ENCODE measurements at regions not wholly inside any gene's neighbourhood (a gene's known extent, or its start where the extent isn't known, plus 50 kb on each side); places are given as distances from the start of the nearest gene placed in this dataset.

DNA sequence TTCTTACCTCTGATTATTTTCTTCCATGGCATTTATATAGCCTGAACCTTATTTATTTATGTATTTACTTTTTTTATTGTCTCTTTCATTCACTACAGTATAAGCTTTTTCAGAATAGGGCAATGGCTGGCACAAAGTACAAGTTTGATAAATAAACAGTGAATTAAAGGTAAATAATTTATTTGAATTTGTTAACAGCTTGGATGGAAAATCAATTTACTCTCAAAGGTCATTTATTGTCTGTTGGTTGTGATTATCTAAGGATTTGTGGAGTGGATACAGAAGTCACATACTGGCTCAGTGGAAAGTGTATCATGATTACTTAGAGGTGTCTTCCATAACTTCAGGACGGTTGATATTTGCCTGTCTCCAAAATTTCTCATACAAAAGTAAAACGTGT, 2472.9 kb downstream of the PCDH7 start:
- TF ChIP-seq EZH2 (IDR thresholded peaks at IDR 0.05; ENCODE audit: borderline replicate concordance, low read depth, low read length, poor library complexity, severe bottlenecking) = no peak
- TF ChIP-seq, protein P1, sequence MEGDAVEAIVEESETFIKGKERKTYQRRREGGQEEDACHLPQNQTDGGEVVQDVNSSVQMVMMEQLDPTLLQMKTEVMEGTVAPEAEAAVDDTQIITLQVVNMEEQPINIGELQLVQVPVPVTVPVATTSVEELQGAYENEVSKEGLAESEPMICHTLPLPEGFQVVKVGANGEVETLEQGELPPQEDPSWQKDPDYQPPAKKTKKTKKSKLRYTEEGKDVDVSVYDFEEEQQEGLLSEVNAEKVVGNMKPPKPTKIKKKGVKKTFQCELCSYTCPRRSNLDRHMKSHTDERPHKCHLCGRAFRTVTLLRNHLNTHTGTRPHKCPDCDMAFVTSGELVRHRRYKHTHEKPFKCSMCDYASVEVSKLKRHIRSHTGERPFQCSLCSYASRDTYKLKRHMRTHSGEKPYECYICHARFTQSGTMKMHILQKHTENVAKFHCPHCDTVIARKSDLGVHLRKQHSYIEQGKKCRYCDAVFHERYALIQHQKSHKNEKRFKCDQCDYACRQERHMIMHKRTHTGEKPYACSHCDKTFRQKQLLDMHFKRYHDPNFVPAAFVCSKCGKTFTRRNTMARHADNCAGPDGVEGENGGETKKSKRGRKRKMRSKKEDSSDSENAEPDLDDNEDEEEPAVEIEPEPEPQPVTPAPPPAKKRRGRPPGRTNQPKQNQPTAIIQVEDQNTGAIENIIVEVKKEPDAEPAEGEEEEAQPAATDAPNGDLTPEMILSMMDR (conservative IDR thresholded peaks at IDR 0.05; ENCODE audit: low read depth, low read length) = no peak
